Astrocyte (in vitro differentiated cells and primary cell): ENCODE measurements at regions not wholly inside any gene's neighbourhood (a gene's known extent, or its start where the extent isn't known, plus 50 kb on each side); places are given as distances from the start of the nearest gene placed in this dataset.

Experiments
- DNase-seq: peaks from one replicate; pipeline ENCODE4 v3.0.0-alpha.2; 2010; ENCODE audit warnings: low read depth
- FAIRE-seq: peaks from 2 replicates; lab custom pipeline; 2011; peaks lifted over from hg19 to GRCh38; lab: Jason Lieb, UNC
- H2AFZ ChIP-seq: 2 replicates; pipeline ENCODE4 v1.6.0; 2012; ENCODE audit warnings: low read depth, low read length, inconsistent platforms
- H3K27ac ChIP-seq: 2 replicates; pipeline ENCODE4 v1.5.1; 2011; ENCODE audit warnings: low read depth, low read length, inconsistent platforms
- H3K27me3 ChIP-seq: 2 replicates; pipeline ENCODE4 v1.6.0; 2011; ENCODE audit warnings: low read length, inconsistent platforms; ENCODE audit not compliant: insufficient read depth
- H3K36me3 ChIP-seq: 2 replicates; pipeline ENCODE4 v1.5.1; 2011; ENCODE audit warnings: low read length, inconsistent platforms; ENCODE audit not compliant: insufficient read depth
- H3K4me1 ChIP-seq: 2 replicates; pipeline ENCODE4 v1.5.1; 2011; ENCODE audit warnings: low read length, inconsistent platforms; ENCODE audit not compliant: insufficient read depth
- H3K4me2 ChIP-seq: 2 replicates; pipeline ENCODE4 v1.6.0; 2012; ENCODE audit warnings: low read length, inconsistent platforms
- H3K4me3 ChIP-seq: 2 replicates; pipeline ENCODE4 v1.5.1; 2011; ENCODE audit warnings: low read depth, mild to moderate bottlenecking, low read length, inconsistent platforms; ENCODE audit not compliant: insufficient read depth
- H3K79me2 ChIP-seq: 2 replicates; pipeline ENCODE4 v1.6.0; 2012; ENCODE audit warnings: mild to moderate bottlenecking, low read length, inconsistent platforms; ENCODE audit not compliant: insufficient read depth
- H3K9ac ChIP-seq: 2 replicates; pipeline ENCODE4 v1.6.0; 2012; ENCODE audit warnings: mild to moderate bottlenecking, low read length, inconsistent platforms
- H3K9me3 ChIP-seq: 2 replicates; pipeline ENCODE4 v1.5.1; 2012; ENCODE audit warnings: low read depth, mild to moderate bottlenecking, low read length, inconsistent platforms; ENCODE audit not compliant: insufficient read depth
- H4K20me1 ChIP-seq: 2 replicates; pipeline ENCODE4 v1.6.0; 2012; ENCODE audit warnings: low read length, inconsistent platforms; ENCODE audit not compliant: insufficient read depth
- H3K27ac Mint-ChIP-seq: one replicate; pipeline ENCODE4 v1.8.0; 2021; ENCODE audit warnings: mild to moderate bottlenecking, mixed read lengths; ENCODE audit not compliant: unreplicated experiment
- H3K27me3 Mint-ChIP-seq: one replicate; pipeline ENCODE4 v1.8.0; 2021; ENCODE audit warnings: low read depth, mixed read lengths; ENCODE audit not compliant: unreplicated experiment
- H3K36me3 Mint-ChIP-seq: one replicate; pipeline ENCODE4 v1.8.0; 2021; ENCODE audit warnings: low read depth, mixed read lengths; ENCODE audit not compliant: unreplicated experiment
- H3K4me1 Mint-ChIP-seq: one replicate; pipeline ENCODE4 v1.8.0; 2021; ENCODE audit warnings: low read depth, mixed read lengths; ENCODE audit not compliant: unreplicated experiment
- H3K4me3 Mint-ChIP-seq: one replicate; pipeline ENCODE4 v1.8.0; 2021; ENCODE audit warnings: mild to moderate bottlenecking, moderate library complexity, mixed read lengths; ENCODE audit not compliant: unreplicated experiment
- H3K9me3 Mint-ChIP-seq: one replicate; pipeline ENCODE4 v1.8.0; 2021; ENCODE audit warnings: mild to moderate bottlenecking, mixed read lengths; ENCODE audit not compliant: unreplicated experiment
- CTCF ChIP-seq: IDR thresholded peaks from 2 replicates; pipeline ENCODE4 v1.5.1; 2011; ENCODE audit warnings: low read depth, mild to moderate bottlenecking, inconsistent platforms, low read length, moderate library complexity; ENCODE audit not compliant: insufficient read depth
- EZH2 ChIP-seq: IDR thresholded peaks from 2 replicates; pipeline ENCODE4 v1.6.1; 2012; ENCODE audit warnings: mild to moderate bottlenecking, low read length, inconsistent platforms; ENCODE audit not compliant: insufficient read depth

- Histone ChIP-seq H3K36me3 (no peaks in the 10 kb centered on the region), H3K4me3 (no peak overlapping the region), H3K79me2 (no peaks in the 10 kb centered on the region), H3K27me3 (no peaks in the 10 kb centered on the region), H4K20me1 (no peaks in the 10 kb centered on the region), H3K4me2 (no peak overlapping the region), H3K9ac (no peak overlapping the region), H2AFZ (no peak overlapping the region), H3K27ac (no peak overlapping the region), H3K4me1 (no peaks in the 10 kb centered on the region), H3K9me3 (no peaks in the 10 kb centered on the region)
- FAIRE-seq (no peak), DNase-seq (no peak)
- Mint-ChIP-seq H3K4me1 (peaks cover 37% of the 10 kb centered on the region), H3K27ac (no peak overlapping the region), H3K36me3 (no peaks in the 10 kb centered on the region), H3K9me3 (no peaks in the 10 kb centered on the region), H3K4me3 (no peak overlapping the region), H3K27me3 (no peaks in the 10 kb centered on the region)
- TF ChIP-seq EZH2: no peak
- no peak for TF ChIP-seq CTCF
These were observed 74.1 kb upstream of the TRIO start for GRCh38 chr5:14069021-14069420.

- Mint-ChIP-seq H3K4me3 (no peak overlapping the region), H3K27ac (no peak overlapping the region), H3K36me3 (no peaks in the 10 kb centered on the region), H3K4me1 (peaks cover 46% of the 10 kb centered on the region), H3K9me3 (no peaks in the 10 kb centered on the region), H3K27me3 (no peaks in the 10 kb centered on the region)
- Histone ChIP-seq H3K36me3 (no peaks in the 10 kb centered on the region), H3K4me2 (no peak overlapping the region), H4K20me1 (no peaks in the 10 kb centered on the region), H3K9ac (no peak overlapping the region), H3K9me3 (no peaks in the 10 kb centered on the region), H3K4me3 (no peak overlapping the region), H3K79me2 (no peaks in the 10 kb centered on the region), H3K27ac (no peak overlapping the region), H3K27me3 (no peaks in the 10 kb centered on the region), H3K4me1 (peaks cover 8% of the 10 kb centered on the region), H2AFZ (no peak overlapping the region)
- DNase-seq (no peak), FAIRE-seq (no peak)
- TF ChIP-seq CTCF (no peak), EZH2 (no peak)
These were observed 75.0 kb upstream of the TRIO start for GRCh38 chr5:14068136-14068535.

GRCh38 chr5:14066326-14066725 lies 76.8 kb upstream of the TRIO start:
- no peak overlapping the region for H3K4me3 Mint-ChIP-seq
- Histone ChIP-seq H3K27ac (no peak overlapping the region), H2AFZ (no peak overlapping the region), H3K9me3 (no peaks in the 10 kb centered on the region), H3K36me3 (no peaks in the 10 kb centered on the region), H3K27me3 (no peaks in the 10 kb centered on the region), H3K79me2 (no peaks in the 10 kb centered on the region), H3K9ac (no peak overlapping the region), H3K4me3 (no peak overlapping the region), H4K20me1 (no peaks in the 10 kb centered on the region), H3K4me1 (peaks cover 19% of the 10 kb centered on the region), H3K4me2 (no peak overlapping the region)
- H3K36me3 Mint-ChIP-seq: no peaks in the 10 kb centered on the region
- FAIRE-seq (no peak), DNase-seq (no peak)
- H3K4me1 Mint-ChIP-seq: peaks cover 39% of the 10 kb centered on the region
- no peaks in the 10 kb centered on the region for H3K9me3 Mint-ChIP-seq
- no peaks in the 10 kb centered on the region for H3K27me3 Mint-ChIP-seq
- TF ChIP-seq CTCF (no peak), EZH2 (no peak)
- H3K27ac Mint-ChIP-seq: no peak overlapping the region
